K562 (cell line): ENCODE measurements at regions not wholly inside any gene's neighbourhood (a gene's known extent, or its start where the extent isn't known, plus 50 kb on each side); places are given as distances from the start of the nearest gene placed in this dataset.
"Not testable (repeated sequence)": the region's sequence is repeated elsewhere in the genome, so short reads cannot be mapped to it uniquely, and the experiment has no call there.

Source experiments
- CHD1 ChIP-seq: fragments of 200-600 bp; sonication (generic); IDR thresholded peaks from one replicate; pipeline ENCODE4 v1.6.1; 2012; ENCODE audit warnings: mild to moderate bottlenecking, moderate library complexity, low read length, inconsistent platforms
- GATAD2B ChIP-seq: fragments of 450-650 bp; IDR thresholded peaks from 2 replicates; pipeline ENCODE4 v1.6.1; 2017; ENCODE audit warnings: mild to moderate bottlenecking, borderline replicate concordance
- MCM3 ChIP-seq: fragments of 450-650 bp; IDR thresholded peaks from 2 replicates; pipeline ENCODE4 v1.6.1; 2016
- MXI1 ChIP-seq: IDR thresholded peaks from 2 replicates; pipeline ENCODE4 v1.6.1; 2011; ENCODE audit warnings: low read depth, mild to moderate bottlenecking, improper control_type of control experiment, low read length
- MYC ChIP-seq, 2 experiments: fragments of 250-450 bp in 1 of 2; sonication (Bioruptor Pico) in 1 of 2; IDR thresholded peaks; 2 replicates each; pipeline versions ENCODE4 v1.5.1 to v1.6.1; 2012 to 2021; ENCODE audit warnings: low read depth in 2 of 2, borderline replicate concordance in 1 of 2, improper control_type of control experiment in 1 of 2, low read length in 1 of 2, mild to moderate bottlenecking in 1 of 2, moderate library complexity in 1 of 2
- POLR2A ChIP-seq: fragments of 450-650 bp; conservative IDR thresholded peaks from 2 replicates; pipeline ENCODE4 v1.6.1; 2016
- PRPF4 ChIP-seq: fragments of 200-400 bp; formaldehyde crosslinking; IDR thresholded peaks from one replicate; pipeline ENCODE4 v1.6.1; 2017; ENCODE audit warnings: low read length, low read depth, mild to moderate bottlenecking; ENCODE audit not compliant: insufficient read depth, poor library complexity, severe bottlenecking
- YBX1 ChIP-seq: fragments of 450-650 bp; IDR thresholded peaks from 2 replicates; pipeline ENCODE4 v1.7.1; 2016; ENCODE audit warnings: mild to moderate bottlenecking
- ZBTB11 ChIP-seq, 3 experiments: fragments of 200-800 bp in 1 of 3; fragments of 250-450 bp in 1 of 3; fragments of 450-650 bp in 1 of 3; sonication (Bioruptor Pico) in 1 of 3; sonication (Bioruptor generic) in 1 of 3; formaldehyde crosslinking in 1 of 3; IDR thresholded peaks; 2 replicates each; pipeline versions ENCODE4 v1.6.1 to v1.8.0; 2016 to 2022; ENCODE audit warnings: mild to moderate bottlenecking in 2 of 3, missing genetic modification characterization in 2 of 3, missing compliant biosample characterization in 1 of 3, moderate library complexity in 1 of 3
- TF ChIP-seq, protein P1 (sequence below): sonication (generic); formaldehyde crosslinking; IDR thresholded peaks from 2 replicates; pipeline ENCODE4 v1.8.1; 2023; ENCODE audit warnings: mild to moderate bottlenecking, missing genetic modification reagents
- TF ChIP-seq, protein P2 (sequence below), 3 experiments: IDR thresholded peaks in 2 of 3; conservative IDR thresholded peaks in 1 of 3; 2 replicates each; pipeline ENCODE4 v1.5.1; 2011 to 2012; ENCODE audit warnings: low read length in 3 of 3, mild to moderate bottlenecking in 3 of 3, control low read depth in 2 of 3, improper control_type of control experiment in 1 of 3, inconsistent platforms in 1 of 3, low read depth in 1 of 3, mixed read lengths in 1 of 3, moderate library complexity in 1 of 3; ENCODE audit not compliant: insufficient read depth in 2 of 3

GRCh38 chr2:189319424-189319823, 121.8 kb upstream of the WDR75 start:
- not testable (repeated sequence) for TF ChIP-seq POLR2A; CHD1; YBX1; MYC (IDR thresholded peaks at IDR 0.05; ENCODE audit: low read depth, low read length); MYC (CRISPR knock-in tag; IDR thresholded peaks at IDR 0.05; ENCODE audit: borderline replicate concordance, low read depth); GATAD2B; MXI1; ZBTB11 (CRISPR knock-in tag; IDR thresholded peaks at IDR 0.05); PRPF4; MCM3
- TF ChIP-seq, protein P1, sequence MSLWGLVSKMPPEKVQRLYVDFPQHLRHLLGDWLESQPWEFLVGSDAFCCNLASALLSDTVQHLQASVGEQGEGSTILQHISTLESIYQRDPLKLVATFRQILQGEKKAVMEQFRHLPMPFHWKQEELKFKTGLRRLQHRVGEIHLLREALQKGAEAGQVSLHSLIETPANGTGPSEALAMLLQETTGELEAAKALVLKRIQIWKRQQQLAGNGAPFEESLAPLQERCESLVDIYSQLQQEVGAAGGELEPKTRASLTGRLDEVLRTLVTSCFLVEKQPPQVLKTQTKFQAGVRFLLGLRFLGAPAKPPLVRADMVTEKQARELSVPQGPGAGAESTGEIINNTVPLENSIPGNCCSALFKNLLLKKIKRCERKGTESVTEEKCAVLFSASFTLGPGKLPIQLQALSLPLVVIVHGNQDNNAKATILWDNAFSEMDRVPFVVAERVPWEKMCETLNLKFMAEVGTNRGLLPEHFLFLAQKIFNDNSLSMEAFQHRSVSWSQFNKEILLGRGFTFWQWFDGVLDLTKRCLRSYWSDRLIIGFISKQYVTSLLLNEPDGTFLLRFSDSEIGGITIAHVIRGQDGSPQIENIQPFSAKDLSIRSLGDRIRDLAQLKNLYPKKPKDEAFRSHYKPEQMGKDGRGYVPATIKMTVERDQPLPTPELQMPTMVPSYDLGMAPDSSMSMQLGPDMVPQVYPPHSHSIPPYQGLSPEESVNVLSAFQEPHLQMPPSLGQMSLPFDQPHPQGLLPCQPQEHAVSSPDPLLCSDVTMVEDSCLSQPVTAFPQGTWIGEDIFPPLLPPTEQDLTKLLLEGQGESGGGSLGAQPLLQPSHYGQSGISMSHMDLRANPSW (CRISPR knock-in tag): not testable (repeated sequence)
- TF ChIP-seq, protein P2, sequence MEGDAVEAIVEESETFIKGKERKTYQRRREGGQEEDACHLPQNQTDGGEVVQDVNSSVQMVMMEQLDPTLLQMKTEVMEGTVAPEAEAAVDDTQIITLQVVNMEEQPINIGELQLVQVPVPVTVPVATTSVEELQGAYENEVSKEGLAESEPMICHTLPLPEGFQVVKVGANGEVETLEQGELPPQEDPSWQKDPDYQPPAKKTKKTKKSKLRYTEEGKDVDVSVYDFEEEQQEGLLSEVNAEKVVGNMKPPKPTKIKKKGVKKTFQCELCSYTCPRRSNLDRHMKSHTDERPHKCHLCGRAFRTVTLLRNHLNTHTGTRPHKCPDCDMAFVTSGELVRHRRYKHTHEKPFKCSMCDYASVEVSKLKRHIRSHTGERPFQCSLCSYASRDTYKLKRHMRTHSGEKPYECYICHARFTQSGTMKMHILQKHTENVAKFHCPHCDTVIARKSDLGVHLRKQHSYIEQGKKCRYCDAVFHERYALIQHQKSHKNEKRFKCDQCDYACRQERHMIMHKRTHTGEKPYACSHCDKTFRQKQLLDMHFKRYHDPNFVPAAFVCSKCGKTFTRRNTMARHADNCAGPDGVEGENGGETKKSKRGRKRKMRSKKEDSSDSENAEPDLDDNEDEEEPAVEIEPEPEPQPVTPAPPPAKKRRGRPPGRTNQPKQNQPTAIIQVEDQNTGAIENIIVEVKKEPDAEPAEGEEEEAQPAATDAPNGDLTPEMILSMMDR (IDR thresholded peaks at IDR 0.05 in 2 of 3, conservative IDR thresholded peaks at IDR 0.05 in 1 of 3; ENCODE audit: insufficient read depth in 2 of 3, low read depth in 1 of 3, low read length in 3 of 3): not testable (repeated sequence)
